GM18519 (cell line): ENCODE measurements at regions not wholly inside any gene's neighbourhood (a gene's known extent, or its start where the extent isn't known, plus 50 kb on each side); places are given as distances from the start of the nearest gene placed in this dataset.
"Not testable (repeated sequence)": the region's sequence is repeated elsewhere in the genome, so short reads cannot be mapped to it uniquely, and the experiment has no call there.

Source experiments
- ATAC-seq: cut with Tn5 transposase; IDR thresholded peaks from one replicate; pipeline ENCODE4 v1.9.1; 2021; ENCODE audit warnings: mild to moderate bottlenecking, moderate library complexity; ENCODE audit not compliant: unreplicated experiment, low FRiP score

DNA sequence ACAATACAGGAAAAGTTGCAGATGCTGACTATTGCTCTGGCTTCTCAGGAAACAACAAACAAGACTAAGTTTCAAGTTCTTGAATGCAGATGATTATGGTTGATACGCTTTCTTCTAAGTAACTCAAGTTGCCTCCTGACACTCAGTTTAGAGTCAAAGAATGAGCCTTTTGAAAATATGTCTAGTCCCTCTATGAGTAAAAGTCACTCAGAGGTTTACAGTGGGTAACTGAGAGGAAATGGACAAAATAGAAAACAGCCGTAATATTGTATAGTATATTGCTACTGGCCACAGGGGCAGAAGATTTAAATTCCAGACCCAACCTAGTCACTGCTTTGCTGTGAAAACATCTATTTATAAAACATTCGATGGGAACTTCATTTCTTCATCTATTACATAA is 280.0 kb upstream of the ID4 start:
- ATAC-seq, result no peak

DNA sequence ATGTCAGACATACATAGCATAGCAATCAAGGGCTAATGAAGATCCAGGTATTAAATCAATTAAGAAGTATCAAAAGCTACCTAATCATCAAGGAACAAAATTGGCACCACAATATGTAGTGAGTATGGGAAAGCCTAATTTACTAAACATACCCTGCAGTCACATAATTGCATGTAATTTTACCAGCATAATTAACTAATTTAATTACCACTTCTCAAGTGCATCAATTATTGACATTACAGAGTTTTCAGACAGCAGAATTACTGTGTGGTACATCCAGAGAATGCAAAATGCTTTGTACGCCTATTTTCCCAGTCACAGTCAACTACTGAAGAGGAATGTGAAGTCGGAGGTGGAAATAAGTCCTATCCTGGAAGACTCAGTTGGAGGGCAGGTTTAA is 279.0 kb upstream of the ID4 start:
- no peak for ATAC-seq

- no peak for ATAC-seq
Observed at GRCh38 chr6:19558934-19559333, 278.2 kb upstream of the ID4 start.

DNA sequence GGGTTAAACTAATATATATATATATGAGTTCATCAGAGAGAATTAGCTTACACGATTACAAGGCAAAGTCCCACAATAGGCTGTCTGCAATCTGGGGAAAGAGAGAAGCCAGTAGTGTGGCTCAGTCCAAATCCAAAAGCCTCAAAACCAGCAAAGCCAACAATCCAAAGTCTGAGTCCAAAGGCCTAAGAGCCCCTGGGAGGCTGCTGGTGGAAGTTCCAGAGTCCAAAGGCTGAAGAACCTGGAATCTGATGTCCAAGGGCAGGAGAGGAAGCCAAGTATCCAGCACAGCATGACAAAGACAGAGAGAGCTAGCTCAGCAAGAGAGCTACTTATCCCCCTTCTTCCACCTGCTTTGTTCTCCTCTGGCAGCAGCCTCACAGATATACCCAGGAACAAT is 274.7 kb upstream of the ID4 start:
- no peak for ATAC-seq

DNA sequence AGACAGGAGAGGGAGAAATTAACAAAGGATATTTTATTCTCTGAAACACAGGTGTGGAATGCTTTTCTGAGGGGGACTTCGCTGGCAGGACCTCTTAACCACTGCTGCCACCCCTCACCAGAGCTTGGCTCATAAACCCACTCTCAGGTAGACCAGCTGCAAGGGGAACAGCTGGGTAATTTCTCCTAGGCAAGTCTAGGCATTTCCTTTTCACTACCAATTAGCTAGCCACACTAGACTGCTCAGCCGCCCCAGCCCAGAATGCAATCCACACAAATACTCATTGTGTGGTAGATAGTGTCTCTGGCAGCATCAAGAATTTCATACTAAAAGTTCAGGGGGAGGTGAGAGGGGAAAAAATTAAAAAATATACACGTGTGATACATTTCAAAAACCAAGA is 267.6 kb upstream of the ID4 start:
- ATAC-seq, result no peak

DNA sequence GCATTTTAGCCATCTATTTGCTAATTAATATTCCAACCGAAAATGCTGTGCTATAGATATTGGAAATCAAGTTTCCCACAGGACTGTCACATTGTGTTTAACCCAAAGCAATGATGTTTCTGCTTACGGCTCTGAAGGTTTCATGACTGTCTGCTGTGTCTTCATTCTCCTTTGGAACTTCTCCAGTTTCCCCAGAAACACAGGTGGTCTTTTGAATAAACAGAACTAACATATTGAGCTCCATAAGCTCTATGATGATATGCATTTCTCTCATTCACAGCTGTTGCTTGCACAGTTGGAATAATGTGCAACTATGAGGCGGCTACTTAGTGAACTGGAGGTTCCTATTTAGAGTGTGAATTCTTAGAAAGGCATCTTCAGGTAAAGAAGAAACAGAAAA is 266.0 kb upstream of the ID4 start:
- no peak for ATAC-seq

- ATAC-seq, result no peak
Observed at GRCh38 chr6:19578481-19578880, 258.7 kb upstream of the ID4 start.

DNA sequence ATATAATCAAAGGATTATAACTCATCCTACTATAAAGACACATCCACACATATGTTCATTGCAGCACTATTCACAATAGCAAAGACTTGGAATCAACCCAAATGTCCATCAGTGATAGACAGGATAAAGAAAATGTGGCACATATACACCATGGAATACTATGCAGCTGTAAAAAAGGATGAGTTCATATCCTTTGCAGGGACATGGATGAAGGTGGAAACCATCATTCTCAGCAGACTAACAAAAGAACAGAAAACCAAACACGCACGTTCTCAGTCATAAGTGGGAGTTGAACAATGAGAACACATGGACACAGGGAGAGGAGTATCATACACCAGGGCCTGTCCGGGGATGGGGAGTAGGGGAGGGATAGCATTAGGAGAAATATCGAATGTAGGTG is 253.0 kb upstream of the ID4 start:
- ATAC-seq, result not testable (repeated sequence)

GRCh38 chr6:19587238-19587942 is 249.8 kb upstream of the ID4 start:
- no peak for ATAC-seq

- ATAC-seq, result no peak
Observed at GRCh38 chr6:19590501-19591131, 246.6 kb upstream of the ID4 start.

DNA sequence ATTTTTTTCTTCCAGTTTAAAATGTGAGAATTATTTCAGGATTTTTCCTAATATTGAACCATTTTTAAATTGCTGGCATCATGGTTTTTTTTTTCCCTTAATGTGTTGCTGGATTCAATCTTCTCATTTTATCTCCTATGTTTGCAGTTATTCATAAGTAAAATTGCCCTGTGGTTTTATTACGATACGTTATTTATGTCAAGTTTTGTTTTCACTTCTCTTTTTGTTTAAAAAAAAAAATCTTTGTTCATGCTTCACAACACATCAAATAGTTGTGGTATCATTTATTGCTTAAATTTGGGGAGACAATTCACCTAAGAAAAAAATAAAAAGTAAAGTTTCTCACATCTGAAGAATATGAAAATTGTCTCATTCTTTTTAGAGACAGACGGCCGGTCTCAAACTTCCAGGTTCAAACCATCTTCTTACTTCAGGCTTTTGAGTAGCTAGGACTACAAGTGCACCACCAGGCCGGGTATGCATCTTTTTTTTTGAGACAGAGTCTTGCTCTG is 239.3 kb upstream of the ID4 start:
- ATAC-seq, result no peak

- ATAC-seq, result no peak
Observed at GRCh38 chr6:19599796-19600464, 237.2 kb upstream of the ID4 start.

GRCh38 chr6:19602434-19603013 is 234.6 kb upstream of the ID4 start:
- ATAC-seq, result no peak

DNA sequence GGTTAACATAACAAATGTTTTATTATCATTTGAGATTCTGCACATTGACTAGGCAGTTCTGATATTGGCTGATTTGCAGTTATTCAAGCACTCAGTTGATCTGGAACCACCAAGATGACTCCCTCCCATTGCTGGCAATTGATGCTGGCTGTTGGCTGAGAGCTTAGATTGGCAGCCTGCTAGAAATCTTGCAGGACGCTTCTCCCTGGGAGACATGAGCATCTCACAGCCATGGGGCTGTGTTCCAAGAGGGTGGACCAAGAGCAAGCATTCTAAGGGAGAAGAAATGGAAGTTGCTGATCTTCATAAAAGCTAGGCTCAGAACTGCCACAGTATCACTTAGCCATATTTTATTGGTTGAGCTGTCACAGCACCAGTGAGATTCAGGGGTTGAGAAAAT is 233.4 kb upstream of the ID4 start:
- ATAC-seq, result no peak

DNA sequence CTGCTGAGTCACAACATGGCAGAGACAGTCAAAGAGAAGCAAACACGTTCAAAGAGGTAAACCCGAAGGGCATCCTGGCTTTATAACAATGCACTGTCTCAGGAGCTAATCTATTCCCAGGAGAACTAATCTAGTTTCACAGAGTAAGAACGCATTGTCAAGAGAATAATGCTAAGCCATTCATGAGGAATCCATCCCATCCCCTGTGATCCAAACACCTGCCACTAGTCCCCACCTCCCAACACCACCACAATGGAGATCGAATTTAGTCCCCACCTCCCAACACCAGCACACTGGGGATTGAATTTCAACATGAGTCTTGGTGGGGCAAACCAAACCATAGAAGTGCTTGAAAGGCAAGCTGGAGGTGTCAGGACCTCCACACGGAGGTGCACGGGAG is 231.5 kb upstream of the ID4 start:
- no peak for ATAC-seq

DNA sequence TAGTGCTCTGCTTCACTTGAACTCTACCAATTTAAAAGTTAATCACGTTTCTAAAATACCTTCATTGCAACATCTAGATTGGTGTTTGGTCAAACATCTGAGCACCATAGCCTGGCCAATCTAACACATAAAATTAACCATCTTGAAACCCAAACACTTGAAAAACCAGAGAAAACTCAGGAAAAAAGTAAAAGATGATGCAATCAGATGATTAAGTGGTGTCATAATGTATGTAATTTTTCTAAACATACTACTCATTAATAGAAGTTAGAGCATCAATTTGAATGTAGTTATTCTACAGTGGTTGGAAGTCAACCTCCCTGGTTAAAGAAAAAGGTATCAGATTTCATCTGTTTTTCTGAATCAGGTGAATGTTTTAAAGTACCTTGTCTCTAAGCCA is 228.6 kb upstream of the ID4 start:
- no peak for ATAC-seq

- no peak for ATAC-seq
Observed at GRCh38 chr6:19609972-19610641, 227.1 kb upstream of the ID4 start.

- not testable (repeated sequence) for ATAC-seq
Observed at GRCh38 chr6:19612672-19613466, 224.3 kb upstream of the ID4 start.

DNA sequence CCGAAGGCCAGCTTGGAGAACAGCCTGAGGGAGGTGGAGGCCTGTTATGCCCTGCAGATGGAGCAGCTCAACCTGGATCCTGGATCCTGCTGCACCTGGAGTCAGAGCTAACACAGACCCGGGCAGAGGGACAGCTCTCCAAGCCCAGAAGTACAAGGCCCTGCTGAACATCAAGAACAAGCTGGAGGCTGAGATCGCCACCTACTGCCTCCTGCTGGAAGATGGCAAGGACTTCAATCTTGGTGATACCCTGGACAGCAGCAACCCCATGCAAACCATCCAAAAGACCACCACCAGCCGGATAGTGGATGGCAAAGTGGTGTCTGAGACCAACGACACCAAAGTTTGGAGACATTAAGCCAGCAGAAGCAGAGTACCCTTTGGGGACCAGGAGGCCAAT is 223.5 kb upstream of the ID4 start:
- no peak for ATAC-seq

- ATAC-seq, result no peak
Observed at GRCh38 chr6:19616022-19616421, 221.1 kb upstream of the ID4 start.
